ENCODE measurements at regions not wholly inside any gene's neighbourhood (a gene's known extent, or its start where the extent isn't known, plus 50 kb on each side); places are given as distances from the start of the nearest gene placed in this dataset.

- no peak for DNase-seq (ENCODE audit: low spot score)
These were observed 454.4 kb downstream of the WDR72 start for GRCh38 chr15:53305101-53305500.

GRCh38 chr15:53297828-53298227 lies 461.6 kb downstream of the WDR72 start:
- no peak for DNase-seq (ENCODE audit: low spot score)

GRCh38 chr15:53296603-53297002 lies 462.9 kb downstream of the WDR72 start:
- DNase-seq (ENCODE audit: low spot score) = no peak

GRCh38 chr15:53295574-53295973 lies 463.9 kb downstream of the WDR72 start:
- no peak for DNase-seq (ENCODE audit: low spot score)

GRCh38 chr15:53288542-53288941 lies 470.9 kb downstream of the WDR72 start:
- DNase-seq (ENCODE audit: low spot score) = no peak

GRCh38 chr15:53274630-53275029 lies 484.5 kb upstream of the ONECUT1 start:
- no peak for DNase-seq (ENCODE audit: low spot score)

- no peak for DNase-seq (ENCODE audit: low spot score)
These were observed 482.0 kb upstream of the ONECUT1 start for GRCh38 chr15:53272116-53272515.

GRCh38 chr15:53266176-53266575 lies 476.0 kb upstream of the ONECUT1 start:
- no peak for DNase-seq (ENCODE audit: low spot score)

- no peak for DNase-seq (ENCODE audit: low spot score)
These were observed 470.5 kb upstream of the ONECUT1 start for GRCh38 chr15:53260647-53261046.

- DNase-seq (ENCODE audit: low spot score) = no peak
These were observed 466.3 kb upstream of the ONECUT1 start for GRCh38 chr15:53256457-53256856.

- no peak for DNase-seq (ENCODE audit: low spot score)
These were observed 465.9 kb upstream of the ONECUT1 start for GRCh38 chr15:53256043-53256442.

GRCh38 chr15:53251996-53252395 lies 461.9 kb upstream of the ONECUT1 start:
- DNase-seq (ENCODE audit: low spot score) = peak; percentile 28

- DNase-seq (ENCODE audit: low spot score) = no peak
These were observed 461.4 kb upstream of the ONECUT1 start for GRCh38 chr15:53251523-53251922.

GRCh38 chr15:53247041-53247708 lies 457.0 kb upstream of the ONECUT1 start:
- DNase-seq (ENCODE audit: low spot score) = no peak

- no peak for DNase-seq (ENCODE audit: low spot score)
These were observed 456.3 kb upstream of the ONECUT1 start for GRCh38 chr15:53246404-53246803.

- no peak for DNase-seq (ENCODE audit: low spot score)
These were observed 443.7 kb upstream of the ONECUT1 start for GRCh38 chr15:53233801-53234200.

GRCh38 chr15:53230473-53230872 lies 440.3 kb upstream of the ONECUT1 start:
- DNase-seq (ENCODE audit: low spot score) = no peak

GRCh38 chr15:53226559-53226958 lies 436.4 kb upstream of the ONECUT1 start:
- no peak for DNase-seq (ENCODE audit: low spot score)

GRCh38 chr15:53225781-53226180 lies 435.6 kb upstream of the ONECUT1 start:
- DNase-seq (ENCODE audit: low spot score) = no peak

- DNase-seq (ENCODE audit: low spot score) = no peak
These were observed 434.2 kb upstream of the ONECUT1 start for GRCh38 chr15:53224371-53224770.

- no peak for DNase-seq (ENCODE audit: low spot score)
These were observed 433.7 kb upstream of the ONECUT1 start for GRCh38 chr15:53223815-53224214.

- no peak for DNase-seq (ENCODE audit: low spot score)
These were observed 428.8 kb upstream of the ONECUT1 start for GRCh38 chr15:53218666-53219580.

GRCh38 chr15:53216036-53216435 lies 425.9 kb upstream of the ONECUT1 start:
- no peak for DNase-seq (ENCODE audit: low spot score)

All from HuH-7.5 (cell line).